Adipocyte (in vitro differentiated cells): ENCODE measurements at regions not wholly inside any gene's neighbourhood (a gene's known extent, or its start where the extent isn't known, plus 50 kb on each side); places are given as distances from the start of the nearest gene placed in this dataset.

Source experiments
- DNase-seq: peaks from one replicate; pipeline ENCODE4 v3.0.0-alpha.2; 2015; ENCODE audit warnings: low read depth
- H3K27me3 ChIP-seq: replicated peaks from 2 replicates; pipeline ENCODE4 v1.7.0; 2013; ENCODE audit warnings: mild to moderate bottlenecking, low read length, moderate library complexity; ENCODE audit not compliant: control insufficient read depth, insufficient read depth
- H3K36me3 ChIP-seq: 2 replicates; pipeline ENCODE4 v1.7.0; 2013; ENCODE audit warnings: low read length, mild to moderate bottlenecking, moderate library complexity; ENCODE audit not compliant: control insufficient read depth, insufficient read depth, severe bottlenecking
- H3K4me1 ChIP-seq: 2 replicates; pipeline ENCODE4 v1.7.0; 2013; ENCODE audit warnings: mild to moderate bottlenecking, low read length, moderate library complexity; ENCODE audit not compliant: control insufficient read depth, insufficient read depth
- H3K4me3 ChIP-seq: 2 replicates; pipeline ENCODE4 v1.7.0; 2013; ENCODE audit warnings: mild to moderate bottlenecking, low read length, moderate library complexity
- H3K9ac ChIP-seq: 2 replicates; pipeline ENCODE4 v1.7.0; 2013; ENCODE audit warnings: mild to moderate bottlenecking, low read length, moderate library complexity
- H3K9me3 ChIP-seq: 2 replicates; pipeline ENCODE4 v1.7.0; 2013; ENCODE audit warnings: mild to moderate bottlenecking, low read length, moderate library complexity; ENCODE audit not compliant: control insufficient read depth

DNA sequence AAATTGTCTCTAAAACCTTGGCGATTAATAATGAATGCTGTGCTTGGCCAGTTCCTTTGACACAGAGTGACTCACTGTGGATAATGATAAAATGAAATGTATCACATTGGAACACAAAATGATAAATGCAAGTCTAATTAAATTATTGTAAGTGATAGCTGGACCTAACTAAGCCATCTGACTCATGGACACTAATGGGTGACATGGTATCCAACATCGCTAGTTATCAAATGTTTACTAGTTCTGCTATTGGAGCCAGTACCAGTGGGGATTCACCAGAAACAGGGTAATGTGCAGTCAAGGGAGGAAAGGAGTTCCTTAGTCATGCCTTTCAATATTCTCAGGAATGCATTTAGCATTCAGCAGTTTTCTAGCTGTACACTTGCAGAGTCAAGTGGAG lies 736.3 kb upstream of the ACVR2A start:
- H3K4me3 ChIP-seq: no peak overlapping the region
- no peak for DNase-seq
- no peaks in the 10 kb centered on the region for H3K9me3 ChIP-seq
- H3K27me3 ChIP-seq: no peaks in the 10 kb centered on the region
- H3K9ac ChIP-seq: no peak overlapping the region
- peaks cover 32% of the 10 kb centered on the region for H3K4me1 ChIP-seq
- H3K36me3 ChIP-seq: no peaks in the 10 kb centered on the region

GRCh38 chr2:147101941-147102790 lies 742.7 kb upstream of the ACVR2A start:
- Histone ChIP-seq H3K36me3 (no peaks in the 10 kb centered on the region), H3K4me1 (peaks cover 36% of the 10 kb centered on the region), H3K9ac (no peak overlapping the region), H3K27me3 (no peaks in the 10 kb centered on the region), H3K9me3 (no peaks in the 10 kb centered on the region), H3K4me3 (no peak overlapping the region)
- DNase-seq: no peak

DNA sequence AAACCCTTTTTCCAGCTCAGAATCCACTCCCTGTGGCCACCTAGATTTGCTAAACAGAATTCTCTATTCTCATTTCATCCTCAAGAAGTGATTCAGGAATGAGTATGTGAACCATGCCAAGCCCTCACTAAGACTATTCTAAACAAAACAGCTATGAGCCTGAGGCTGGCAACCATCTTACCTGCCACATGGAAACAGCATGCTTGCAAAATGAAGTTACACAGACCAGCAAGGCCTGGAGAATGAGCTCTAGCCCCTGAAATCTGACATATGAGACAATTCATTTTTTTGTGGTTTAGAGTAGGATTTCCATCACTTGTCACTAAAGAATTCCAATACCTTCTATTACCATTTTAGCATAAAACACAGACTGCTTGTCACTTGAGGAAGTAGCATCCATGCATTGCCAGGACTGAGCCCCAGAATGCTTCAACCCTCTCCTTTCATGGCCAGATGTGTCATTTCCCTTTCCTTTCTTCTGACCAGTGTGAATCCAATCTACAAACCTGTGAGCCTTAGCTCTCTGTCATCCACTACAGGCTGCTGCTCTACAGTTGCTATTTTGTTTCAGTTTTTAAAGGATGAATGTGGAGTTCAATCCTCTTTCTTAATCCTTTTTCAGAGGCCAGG lies 744.3 kb upstream of the ACVR2A start:
- no peaks in the 10 kb centered on the region for H3K36me3 ChIP-seq
- no peak overlapping the region for H3K4me3 ChIP-seq
- no peaks in the 10 kb centered on the region for H3K27me3 ChIP-seq
- peaks cover 47% of the 10 kb centered on the region for H3K4me1 ChIP-seq
- DNase-seq: no peak
- H3K9ac ChIP-seq: no peak overlapping the region
- H3K9me3 ChIP-seq: no peaks in the 10 kb centered on the region

- no peak for DNase-seq
- Histone ChIP-seq H3K36me3 (no peaks in the 10 kb centered on the region), H3K27me3 (no peaks in the 10 kb centered on the region), H3K9ac (no peak overlapping the region), H3K4me1 (peaks cover 47% of the 10 kb centered on the region), H3K9me3 (no peaks in the 10 kb centered on the region), H3K4me3 (no peak overlapping the region)
Observed at GRCh38 chr2:147099845-147100244, 745.0 kb upstream of the ACVR2A start.

- DNase-seq: no peak
- Histone ChIP-seq H3K9me3 (no peaks in the 10 kb centered on the region), H3K4me3 (no peak overlapping the region), H3K4me1 (peaks cover 47% of the 10 kb centered on the region), H3K36me3 (no peaks in the 10 kb centered on the region), H3K27me3 (no peaks in the 10 kb centered on the region), H3K9ac (no peak overlapping the region)
Observed at GRCh38 chr2:147098940-147099339, 745.9 kb upstream of the ACVR2A start.

- H3K27me3 ChIP-seq: no peaks in the 10 kb centered on the region
- no peaks in the 10 kb centered on the region for H3K36me3 ChIP-seq
- no peak for DNase-seq
- no peak overlapping the region for H3K9ac ChIP-seq
- H3K4me1 ChIP-seq: peaks cover 44% of the 10 kb centered on the region
- no peaks in the 10 kb centered on the region for H3K9me3 ChIP-seq
- H3K4me3 ChIP-seq: no peak overlapping the region
Observed at GRCh38 chr2:147097747-147098146, 747.1 kb upstream of the ACVR2A start.

GRCh38 chr2:147096671-147097070 lies 748.2 kb upstream of the ACVR2A start:
- no peak overlapping the region for H3K9ac ChIP-seq
- H3K4me1 ChIP-seq: peaks cover 34% of the 10 kb centered on the region
- no peak overlapping the region for H3K4me3 ChIP-seq
- no peaks in the 10 kb centered on the region for H3K9me3 ChIP-seq
- no peak for DNase-seq
- no peaks in the 10 kb centered on the region for H3K27me3 ChIP-seq
- no peaks in the 10 kb centered on the region for H3K36me3 ChIP-seq

DNA sequence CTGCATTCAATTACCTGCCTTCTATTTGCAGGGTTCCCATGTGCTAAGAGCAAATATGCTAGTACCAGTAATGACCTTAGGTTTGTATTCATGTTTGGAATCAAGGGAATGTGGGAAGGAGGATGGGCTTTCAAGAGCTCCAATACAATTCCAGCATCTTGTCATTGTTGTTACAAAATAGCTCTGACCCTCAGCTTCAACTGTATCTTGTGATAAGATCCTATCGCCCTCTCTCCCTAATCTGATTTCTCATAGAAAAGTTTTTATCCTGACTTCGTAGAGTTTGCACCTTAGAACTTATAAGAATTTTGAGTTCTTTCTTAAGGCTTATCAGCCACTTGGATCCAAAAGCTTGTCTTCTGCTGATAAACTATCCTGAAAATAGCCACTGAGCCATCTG lies 749.5 kb upstream of the ACVR2A start:
- Histone ChIP-seq H3K9me3 (no peaks in the 10 kb centered on the region), H3K4me1 (peaks cover 28% of the 10 kb centered on the region), H3K9ac (no peak overlapping the region), H3K4me3 (no peak overlapping the region), H3K27me3 (no peaks in the 10 kb centered on the region), H3K36me3 (no peaks in the 10 kb centered on the region)
- no peak for DNase-seq

DNA sequence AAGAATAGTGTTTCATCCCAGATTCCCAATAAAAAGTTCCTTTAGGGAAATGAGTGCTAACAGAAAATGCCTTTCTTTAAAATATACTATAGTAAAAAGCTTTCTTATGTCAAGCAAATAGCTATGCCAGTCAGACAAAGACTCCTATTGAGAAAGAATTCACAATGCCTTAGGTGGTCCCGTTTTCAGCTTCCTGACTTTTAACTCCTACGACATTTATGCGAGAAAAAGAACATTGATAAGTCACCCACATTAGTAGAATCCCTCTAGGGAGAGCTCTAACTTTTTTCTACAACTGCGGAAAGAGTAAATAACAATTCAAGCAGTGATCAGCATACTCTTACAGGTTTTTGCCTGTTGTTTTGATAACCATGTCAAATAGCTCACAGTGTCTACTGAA lies 750.8 kb upstream of the ACVR2A start:
- H3K36me3 ChIP-seq: no peaks in the 10 kb centered on the region
- H3K9ac ChIP-seq: no peak overlapping the region
- peaks cover 17% of the 10 kb centered on the region for H3K4me1 ChIP-seq
- DNase-seq: no peak
- no peak overlapping the region for H3K4me3 ChIP-seq
- no peaks in the 10 kb centered on the region for H3K9me3 ChIP-seq
- no peaks in the 10 kb centered on the region for H3K27me3 ChIP-seq

- peaks cover 11% of the 10 kb centered on the region for H3K4me1 ChIP-seq
- no peak for DNase-seq
- no peak overlapping the region for H3K9ac ChIP-seq
- no peaks in the 10 kb centered on the region for H3K36me3 ChIP-seq
- H3K27me3 ChIP-seq: no peaks in the 10 kb centered on the region
- H3K4me3 ChIP-seq: no peak overlapping the region
- H3K9me3 ChIP-seq: no peaks in the 10 kb centered on the region
Observed at GRCh38 chr2:147092266-147092665, 752.6 kb upstream of the ACVR2A start.

DNA sequence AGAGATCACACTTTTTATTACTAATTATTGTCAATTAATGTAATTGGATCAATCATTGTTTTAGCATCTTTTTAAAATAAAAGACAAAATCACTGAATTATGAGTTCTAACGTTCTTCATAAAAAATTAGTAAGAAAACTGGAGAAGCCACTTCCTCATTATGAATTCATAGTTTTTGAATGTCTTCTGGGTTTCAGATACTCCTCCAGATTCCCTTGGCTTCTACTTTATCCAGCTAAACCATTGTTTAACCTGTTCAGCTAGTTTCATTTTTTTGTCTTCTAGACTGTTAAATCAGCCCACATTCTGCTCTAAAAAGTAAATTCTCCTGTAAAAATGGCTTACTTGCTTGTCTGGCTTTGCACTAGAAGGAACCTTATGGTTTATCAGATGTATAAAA lies 753.4 kb upstream of the ACVR2A start:
- Histone ChIP-seq H3K9ac (no peak overlapping the region), H3K27me3 (no peaks in the 10 kb centered on the region), H3K4me1 (peaks cover 3% of the 10 kb centered on the region), H3K4me3 (no peak overlapping the region), H3K9me3 (no peaks in the 10 kb centered on the region), H3K36me3 (no peaks in the 10 kb centered on the region)
- DNase-seq: no peak
